Caco-2 (cell line): ENCODE measurements at regions not wholly inside any gene's neighbourhood (a gene's known extent, or its start where the extent isn't known, plus 50 kb on each side); places are given as distances from the start of the nearest gene placed in this dataset.
A peak's percentile ranks its signal among the peaks of the same experiment; 100 is the strongest.

Source experiments
- BruUV-seq: library from RNA; stranded (reverse); fragments of 400-500 nt; replicated peaks from 2 replicates; lab custom pipeline; 2021; lab: Mats Ljungman, UMichigan
- CTCF ChIA-PET: fragments of 300-600 bp; sonication (Branson Sonifier 250); formaldehyde crosslinking; loops from one replicate; lab custom pipeline; 2022; ENCODE audit warnings: antibody characterized with exemption; lab: Charles Lee
- POLR2A ChIA-PET: fragments of 300-600 bp; sonication (Branson Sonifier 250); formaldehyde crosslinking; loops from one replicate; lab custom pipeline; 2022; ENCODE audit warnings: antibody characterized with exemption; lab: Charles Lee
- DNase-seq, 2 experiments: peaks; one replicate each; pipeline versions ENCODE4 v3.0.0 to v3.0.0-alpha.2; 2020 to 2022
- H3K27me3 ChIP-seq: replicated peaks from 2 replicates; pipeline ENCODE4 v1.6.0; 2011; ENCODE audit warnings: low read length; ENCODE audit not compliant: control insufficient read depth, insufficient read depth
- H3K36me3 ChIP-seq: 2 replicates; pipeline ENCODE4 v1.5.1; 2011; ENCODE audit warnings: low read length; ENCODE audit not compliant: control insufficient read depth, insufficient read depth
- H3K4me1 ChIP-seq: fragments of 250-450 bp; sonication (Bioruptor Pico); 2 replicates; pipeline ENCODE4 v1.5.1; 2020; ENCODE audit warnings: mild to moderate bottlenecking
- H3K4me3 ChIP-seq: 2 replicates; pipeline ENCODE4 v1.5.1; 2011; ENCODE audit warnings: low read depth, mild to moderate bottlenecking, control low read depth, low read length
- H3K9me3 ChIP-seq: fragments of 250-450 bp; sonication (Bioruptor Pico); 2 replicates; pipeline ENCODE4 v1.5.1; 2020; ENCODE audit warnings: mild to moderate bottlenecking, moderate library complexity
- H3K27ac Mint-ChIP-seq: one replicate; pipeline ENCODE4 v1.8.0; 2022; ENCODE audit warnings: mixed read lengths; ENCODE audit not compliant: unreplicated experiment
- H3K27me3 Mint-ChIP-seq: one replicate; pipeline ENCODE4 v1.8.0; 2022; ENCODE audit warnings: mixed read lengths; ENCODE audit not compliant: insufficient read depth, unreplicated experiment
- H3K36me3 Mint-ChIP-seq: one replicate; pipeline ENCODE4 v1.8.0; 2022; ENCODE audit warnings: mild to moderate bottlenecking, mixed read lengths; ENCODE audit not compliant: insufficient read depth, unreplicated experiment
- H3K4me1 Mint-ChIP-seq: one replicate; pipeline ENCODE4 v1.8.0; 2022; ENCODE audit warnings: low read depth, mixed read lengths; ENCODE audit not compliant: unreplicated experiment
- H3K4me3 Mint-ChIP-seq: one replicate; pipeline ENCODE4 v1.8.0; 2022; ENCODE audit warnings: mild to moderate bottlenecking, moderate library complexity, mixed read lengths; ENCODE audit not compliant: unreplicated experiment
- H3K9me3 Mint-ChIP-seq: one replicate; pipeline ENCODE4 v1.8.0; 2022; ENCODE audit warnings: mixed read lengths; ENCODE audit not compliant: unreplicated experiment
- intact Hi-C: fragments of 100-400 bp; cut with micrococcal nuclease; formaldehyde crosslinking; loops from one replicate; pipeline ENCODE4 v1.10.0; 2022; ENCODE audit not compliant: unreplicated experiment
- TF ChIP-seq, protein P1 (sequence below), 2 experiments: fragments of 200-600 bp in 1 of 2; IDR thresholded peaks; 1 replicate in 1 of 2; 2 replicates in 1 of 2; pipeline versions ENCODE4 v1.5.1 to v1.8.0; 2011 to 2022; ENCODE audit warnings: antibody characterized with exemption in 1 of 2, control low read depth in 1 of 2, inconsistent platforms in 1 of 2, low read depth in 1 of 2, low read length in 1 of 2, mild to moderate bottlenecking in 1 of 2, moderate library complexity in 1 of 2; ENCODE audit not compliant: insufficient read depth in 1 of 2, severe bottlenecking in 1 of 2, unreplicated experiment in 1 of 2

DNA sequence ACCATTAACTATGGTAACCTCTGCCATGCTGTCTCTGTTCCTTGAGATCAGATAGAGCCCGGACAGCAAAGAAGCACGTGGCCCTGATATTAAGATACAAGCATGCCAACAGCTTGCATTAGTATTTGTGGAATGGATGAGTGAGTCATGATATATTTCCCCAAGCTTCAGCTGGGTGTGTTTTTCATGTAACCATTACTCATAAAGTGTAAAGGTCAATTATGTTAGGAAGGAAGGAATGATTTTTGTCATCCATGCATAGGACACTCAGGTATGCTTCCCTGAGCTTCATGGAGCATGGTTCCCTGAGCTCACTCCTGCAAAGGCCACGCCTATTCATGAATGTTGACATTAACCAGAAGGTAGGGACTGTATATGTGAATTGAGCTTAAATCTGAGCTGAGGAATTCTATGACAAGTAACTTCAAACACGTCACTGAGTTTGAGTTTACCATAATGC, 74.6 kb downstream of the ARL4C start:
- H3K4me3 ChIP-seq: no peak overlapping the region
- ChIA-PET POLR2A (interaction anchor here (0.7 to 1.0 kb wide), 2 partner anchors 60 to 74 kb away, joined by 3 read pairs; no protein-coding TSS in a partner anchor), CTCF (interaction anchor here (0.9 kb wide), 1 partner anchor 56 kb away, joined by 6 read pairs; no protein-coding TSS in a partner anchor)
- H3K36me3 ChIP-seq: no peaks in the 10 kb centered on the region
- no peak overlapping the region for H3K4me3 Mint-ChIP-seq
- no peaks in the 10 kb centered on the region for H3K9me3 ChIP-seq
- no peaks in the 10 kb centered on the region for H3K27me3 ChIP-seq
- peaks cover 56% of the 10 kb centered on the region for H3K4me1 ChIP-seq
- H3K9me3 Mint-ChIP-seq: no peaks in the 10 kb centered on the region
- peak; percentile 56 to 72 for DNase-seq
- H3K27me3 Mint-ChIP-seq: no peaks in the 10 kb centered on the region
- H3K27ac Mint-ChIP-seq: peak overlapping the region; percentile 85
- peaks cover 3% of the 10 kb centered on the region for H3K36me3 Mint-ChIP-seq
- TF ChIP-seq, protein P1, sequence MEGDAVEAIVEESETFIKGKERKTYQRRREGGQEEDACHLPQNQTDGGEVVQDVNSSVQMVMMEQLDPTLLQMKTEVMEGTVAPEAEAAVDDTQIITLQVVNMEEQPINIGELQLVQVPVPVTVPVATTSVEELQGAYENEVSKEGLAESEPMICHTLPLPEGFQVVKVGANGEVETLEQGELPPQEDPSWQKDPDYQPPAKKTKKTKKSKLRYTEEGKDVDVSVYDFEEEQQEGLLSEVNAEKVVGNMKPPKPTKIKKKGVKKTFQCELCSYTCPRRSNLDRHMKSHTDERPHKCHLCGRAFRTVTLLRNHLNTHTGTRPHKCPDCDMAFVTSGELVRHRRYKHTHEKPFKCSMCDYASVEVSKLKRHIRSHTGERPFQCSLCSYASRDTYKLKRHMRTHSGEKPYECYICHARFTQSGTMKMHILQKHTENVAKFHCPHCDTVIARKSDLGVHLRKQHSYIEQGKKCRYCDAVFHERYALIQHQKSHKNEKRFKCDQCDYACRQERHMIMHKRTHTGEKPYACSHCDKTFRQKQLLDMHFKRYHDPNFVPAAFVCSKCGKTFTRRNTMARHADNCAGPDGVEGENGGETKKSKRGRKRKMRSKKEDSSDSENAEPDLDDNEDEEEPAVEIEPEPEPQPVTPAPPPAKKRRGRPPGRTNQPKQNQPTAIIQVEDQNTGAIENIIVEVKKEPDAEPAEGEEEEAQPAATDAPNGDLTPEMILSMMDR (IDR thresholded peaks at IDR 0.05; ENCODE audit: insufficient read depth in 1 of 2, low read depth in 1 of 2, low read length in 1 of 2, severe bottlenecking in 1 of 2, unreplicated experiment in 1 of 2): no peak
- H3K4me1 Mint-ChIP-seq: peaks cover 26% of the 10 kb centered on the region
- no TSS peak for BruUV-seq
- intact Hi-C loops: loop anchor here (1.0 kb wide), 1 partner anchor 56 kb away; no protein-coding TSS in a partner anchor

- no peaks in the 10 kb centered on the region for H3K27me3 ChIP-seq
- ChIA-PET CTCF (no interaction called here), POLR2A (no interaction called here)
- Mint-ChIP-seq H3K9me3 (peaks cover 8% of the 10 kb centered on the region), H3K4me1 (peaks cover 34% of the 10 kb centered on the region), H3K36me3 (peaks cover under 1% of the 10 kb centered on the region), H3K4me3 (no peak overlapping the region), H3K27ac (peak overlapping the region; percentile 53), H3K27me3 (no peaks in the 10 kb centered on the region)
- no peak for DNase-seq
- H3K4me3 ChIP-seq: no peak overlapping the region
- TF ChIP-seq, protein P1 (IDR thresholded peaks at IDR 0.05; ENCODE audit: insufficient read depth in 1 of 2, low read depth in 1 of 2, low read length in 1 of 2, severe bottlenecking in 1 of 2, unreplicated experiment in 1 of 2): no peak
- intact Hi-C loops: no loop called here
- peaks cover 46% of the 10 kb centered on the region for H3K4me1 ChIP-seq
- no peaks in the 10 kb centered on the region for H3K36me3 ChIP-seq
- BruUV-seq: no TSS peak
- no peaks in the 10 kb centered on the region for H3K9me3 ChIP-seq
Measured at GRCh38 chr2:234420408-234420807, 76.5 kb downstream of the ARL4C start.

- Mint-ChIP-seq H3K36me3 (peaks cover 7% of the 10 kb centered on the region), H3K9me3 (peaks cover 15% of the 10 kb centered on the region), H3K27me3 (no peaks in the 10 kb centered on the region), H3K27ac (peak overlapping the region; percentile 53), H3K4me3 (no peak overlapping the region), H3K4me1 (peaks cover 40% of the 10 kb centered on the region)
- Histone ChIP-seq H3K4me1 (peaks cover 44% of the 10 kb centered on the region), H3K27me3 (no peaks in the 10 kb centered on the region), H3K36me3 (no peaks in the 10 kb centered on the region), H3K9me3 (no peaks in the 10 kb centered on the region), H3K4me3 (no peak overlapping the region)
- intact Hi-C loops: no loop called here
- DNase-seq: peak in 1 of 2 experiments; percentile 34
- TF ChIP-seq, protein P1 (IDR thresholded peaks at IDR 0.05; ENCODE audit: insufficient read depth in 1 of 2, low read depth in 1 of 2, low read length in 1 of 2, severe bottlenecking in 1 of 2, unreplicated experiment in 1 of 2): no peak
- BruUV-seq: no TSS peak
- POLR2A ChIA-PET: no interaction called here
- CTCF ChIA-PET: interaction anchor here (0.7 kb wide), 2 partner anchors 22 to 151 kb away, joined by 3 read pairs; no protein-coding TSS in a partner anchor
Measured at GRCh38 chr2:234419726-234420125, 77.2 kb downstream of the ARL4C start.
